Natural killer cell (primary cell): ENCODE measurements at regions not wholly inside any gene's neighbourhood (a gene's known extent, or its start where the extent isn't known, plus 50 kb on each side); places are given as distances from the start of the nearest gene placed in this dataset.
"Not testable (repeated sequence)": the region's sequence is repeated elsewhere in the genome, so short reads cannot be mapped to it uniquely, and the experiment has no call there.

Source experiments
- ATAC-seq, 3 donors: fragments of 150-1000 bp in 2 of 3; fragments of 200-7000 bp in 1 of 3; cut with Tn5 transposase; 1 replicate in 1 of 3; 2 replicates in 2 of 3; pipeline ENCODE4 v1.10.0; 2021; ENCODE audit warnings: mild to moderate bottlenecking in 2 of 3, moderate library complexity in 2 of 3
- DNase-seq, 2 donors: peaks; one replicate each; pipeline versions ENCODE4 v3.0.0 to v3.0.0-alpha.2; 2013 to 2021; ENCODE audit warnings: mixed read lengths in 1 of 2
- H3K27ac ChIP-seq: one replicate; pipeline ENCODE4 v1.5.1; 2013; ENCODE audit warnings: mild to moderate bottlenecking, low read length
- H3K27me3 ChIP-seq: one replicate; pipeline ENCODE4 v1.6.1; 2013; ENCODE audit warnings: low read length; ENCODE audit not compliant: control insufficient read depth, insufficient read depth
- H3K36me3 ChIP-seq: one replicate; pipeline ENCODE4 v1.6.1; 2013; ENCODE audit warnings: low read length; ENCODE audit not compliant: control insufficient read depth, insufficient read depth
- H3K4me1 ChIP-seq: one replicate; pipeline ENCODE4 v1.6.1; 2013; ENCODE audit warnings: low read length; ENCODE audit not compliant: control insufficient read depth, insufficient read depth
- H3K4me3 ChIP-seq: one replicate; pipeline ENCODE4 v1.5.1; 2013; ENCODE audit warnings: low read length
- H3K9me3 ChIP-seq: one replicate; pipeline ENCODE4 v1.6.1; 2013; ENCODE audit warnings: low read length; ENCODE audit not compliant: control insufficient read depth, insufficient read depth
- H3K27ac Mint-ChIP-seq, 2 donors: one replicate each; pipeline ENCODE4 v1.8.0; 2022; ENCODE audit warnings: mild to moderate bottlenecking in 2 of 2, mixed read lengths in 2 of 2, moderate library complexity in 1 of 2
- H3K27me3 Mint-ChIP-seq, 2 donors: one replicate each; pipeline ENCODE4 v1.8.0; 2022; ENCODE audit warnings: low read depth in 2 of 2, mixed read lengths in 2 of 2
- H3K36me3 Mint-ChIP-seq: one replicate; pipeline ENCODE4 v1.8.0; 2022; ENCODE audit warnings: mixed read lengths
- H3K4me1 Mint-ChIP-seq, 2 donors: one replicate each; pipeline ENCODE4 v1.8.0; 2022; ENCODE audit warnings: mixed read lengths in 2 of 2
- H3K4me3 Mint-ChIP-seq: one replicate; pipeline ENCODE4 v1.8.0; 2022; ENCODE audit warnings: mild to moderate bottlenecking, moderate library complexity, mixed read lengths
- H3K9me3 Mint-ChIP-seq, 2 donors: one replicate each; pipeline ENCODE4 v1.8.0; 2022; ENCODE audit warnings: mixed read lengths in 2 of 2
- WGBS: methylation state at CpG from one replicate; pipeline ENCODE4 v1.1.7; 2013; ENCODE audit warnings: missing lambda C conversion rate; ENCODE audit not compliant: insufficient coverage; 5-methylcytosine and 5-hydroxymethylcytosine counted together
- intact Hi-C: fragments of 100-400 bp; cut with micrococcal nuclease; formaldehyde crosslinking; loops from one replicate; pipeline ENCODE4 v1.14.2; 2022
- TF ChIP-seq, protein P1 (sequence below): fragments of 200-600 bp; IDR thresholded peaks from one replicate; pipeline ENCODE4 v1.8.0; 2022; ENCODE audit warnings: antibody characterized with exemption

DNA sequence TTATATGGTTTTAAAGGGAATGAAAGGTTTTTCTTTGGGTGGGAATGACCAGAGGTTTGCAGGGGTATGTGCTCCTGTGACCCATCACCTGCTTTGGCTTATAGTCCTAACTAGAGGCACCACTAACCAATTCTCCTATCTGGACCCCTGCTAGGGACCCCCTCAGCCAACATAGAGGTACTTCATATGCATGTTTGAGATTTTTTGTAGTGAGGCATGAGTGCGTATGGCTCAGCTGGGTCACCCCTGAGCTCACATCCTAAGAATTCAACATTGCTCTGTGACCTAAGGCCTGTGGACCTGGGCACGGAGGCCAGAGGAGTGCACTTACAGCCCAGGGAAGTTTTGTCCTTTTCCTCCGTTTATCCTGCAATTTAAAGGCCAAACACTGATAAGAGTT lies 68.4 kb upstream of the EEF1E1 start:
- H3K4me3 Mint-ChIP-seq, result no peak overlapping the region
- H3K36me3 Mint-ChIP-seq, result no peaks in the 10 kb centered on the region
- H3K4me3 ChIP-seq, result no peak overlapping the region
- no peaks in the 10 kb centered on the region for H3K4me1 Mint-ChIP-seq
- no peaks in the 10 kb centered on the region for H3K27me3 ChIP-seq
- H3K27ac Mint-ChIP-seq, result no peak overlapping the region
- TF ChIP-seq, protein P1, sequence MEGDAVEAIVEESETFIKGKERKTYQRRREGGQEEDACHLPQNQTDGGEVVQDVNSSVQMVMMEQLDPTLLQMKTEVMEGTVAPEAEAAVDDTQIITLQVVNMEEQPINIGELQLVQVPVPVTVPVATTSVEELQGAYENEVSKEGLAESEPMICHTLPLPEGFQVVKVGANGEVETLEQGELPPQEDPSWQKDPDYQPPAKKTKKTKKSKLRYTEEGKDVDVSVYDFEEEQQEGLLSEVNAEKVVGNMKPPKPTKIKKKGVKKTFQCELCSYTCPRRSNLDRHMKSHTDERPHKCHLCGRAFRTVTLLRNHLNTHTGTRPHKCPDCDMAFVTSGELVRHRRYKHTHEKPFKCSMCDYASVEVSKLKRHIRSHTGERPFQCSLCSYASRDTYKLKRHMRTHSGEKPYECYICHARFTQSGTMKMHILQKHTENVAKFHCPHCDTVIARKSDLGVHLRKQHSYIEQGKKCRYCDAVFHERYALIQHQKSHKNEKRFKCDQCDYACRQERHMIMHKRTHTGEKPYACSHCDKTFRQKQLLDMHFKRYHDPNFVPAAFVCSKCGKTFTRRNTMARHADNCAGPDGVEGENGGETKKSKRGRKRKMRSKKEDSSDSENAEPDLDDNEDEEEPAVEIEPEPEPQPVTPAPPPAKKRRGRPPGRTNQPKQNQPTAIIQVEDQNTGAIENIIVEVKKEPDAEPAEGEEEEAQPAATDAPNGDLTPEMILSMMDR, result no peak
- ATAC-seq (no peak), DNase-seq (no peak)
- no peaks in the 10 kb centered on the region for H3K9me3 ChIP-seq
- H3K27ac ChIP-seq, result no peak overlapping the region
- 82% methylated on average over 2 of the region's 3 CpGs for WGBS
- intact Hi-C loops, result no loop called here
- H3K4me1 ChIP-seq, result no peaks in the 10 kb centered on the region
- H3K27me3 Mint-ChIP-seq, result peaks cover 0 to 4% of the 10 kb centered on the region in 2 donors
- H3K9me3 Mint-ChIP-seq, result peaks cover 0 to 2% of the 10 kb centered on the region in 2 donors
- H3K36me3 ChIP-seq, result no peaks in the 10 kb centered on the region

DNA sequence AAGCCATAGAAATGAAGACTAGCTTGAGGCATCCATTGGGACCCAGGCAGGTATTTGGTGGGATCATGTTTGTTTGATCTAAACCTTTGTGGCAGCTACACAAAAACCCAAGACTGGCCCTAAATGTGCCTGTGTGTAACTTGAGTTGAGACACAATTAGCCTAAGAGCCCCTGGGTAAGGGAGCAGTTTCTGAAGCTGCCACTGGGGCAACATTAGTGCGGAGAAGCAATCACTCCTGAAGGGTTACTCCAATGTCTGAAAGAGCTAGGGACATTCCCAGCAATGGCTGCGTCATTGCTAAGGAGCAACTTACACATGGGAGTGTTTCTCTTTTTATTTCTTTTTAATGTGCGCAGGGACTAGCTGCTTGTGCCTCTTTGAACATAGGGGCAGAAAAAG lies 67.9 kb upstream of the EEF1E1 start:
- Histone ChIP-seq H3K4me1 (no peaks in the 10 kb centered on the region), H3K27ac (no peak overlapping the region), H3K4me3 (no peak overlapping the region), H3K36me3 (no peaks in the 10 kb centered on the region), H3K9me3 (no peaks in the 10 kb centered on the region), H3K27me3 (no peaks in the 10 kb centered on the region)
- intact Hi-C loops, result no loop called here
- Mint-ChIP-seq H3K4me1 (no peaks in the 10 kb centered on the region), H3K36me3 (no peaks in the 10 kb centered on the region), H3K4me3 (no peak overlapping the region), H3K27me3 (peaks cover 0 to 4% of the 10 kb centered on the region in 2 donors), H3K9me3 (peaks cover 0 to 2% of the 10 kb centered on the region in 2 donors), H3K27ac (no peak overlapping the region)
- WGBS, result 92% methylated on average over 3 of the region's 3 CpGs
- TF ChIP-seq, protein P1, result no peak
- ATAC-seq (no peak), DNase-seq (no peak)

DNA sequence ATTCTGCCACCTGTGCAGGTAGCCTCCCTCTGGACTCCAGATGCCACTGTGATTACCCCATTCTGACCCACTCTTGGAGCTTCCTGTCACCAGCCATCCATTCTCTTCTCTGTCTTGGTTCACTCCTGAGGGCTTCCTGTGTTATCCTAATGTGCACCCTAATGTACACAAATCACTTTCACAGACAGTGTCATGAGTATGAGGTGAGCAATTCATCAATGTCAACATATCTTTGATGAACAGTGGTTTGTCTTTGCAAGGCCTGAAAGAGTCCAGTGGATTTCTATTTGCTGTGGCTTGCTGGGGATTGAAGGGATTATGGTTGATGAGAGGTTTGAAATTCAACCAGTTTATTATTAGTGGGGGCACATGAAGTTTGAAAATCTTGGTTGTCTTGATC lies 63.8 kb upstream of the EEF1E1 start:
- no peaks in the 10 kb centered on the region for H3K9me3 Mint-ChIP-seq
- H3K27ac Mint-ChIP-seq, result no peak overlapping the region
- H3K4me3 ChIP-seq, result no peak overlapping the region
- H3K36me3 Mint-ChIP-seq, result no peaks in the 10 kb centered on the region
- DNase-seq (no peak), ATAC-seq (no peak)
- intact Hi-C loops, result no loop called here
- H3K27me3 ChIP-seq, result no peaks in the 10 kb centered on the region
- no peaks in the 10 kb centered on the region for H3K4me1 ChIP-seq
- H3K4me1 Mint-ChIP-seq, result no peaks in the 10 kb centered on the region
- H3K36me3 ChIP-seq, result no peaks in the 10 kb centered on the region
- H3K9me3 ChIP-seq, result no peaks in the 10 kb centered on the region
- TF ChIP-seq, protein P1, result no peak
- no peak overlapping the region for H3K4me3 Mint-ChIP-seq
- H3K27ac ChIP-seq, result no peak overlapping the region
- H3K27me3 Mint-ChIP-seq, result peaks cover 0 to 4% of the 10 kb centered on the region in 2 donors

DNA sequence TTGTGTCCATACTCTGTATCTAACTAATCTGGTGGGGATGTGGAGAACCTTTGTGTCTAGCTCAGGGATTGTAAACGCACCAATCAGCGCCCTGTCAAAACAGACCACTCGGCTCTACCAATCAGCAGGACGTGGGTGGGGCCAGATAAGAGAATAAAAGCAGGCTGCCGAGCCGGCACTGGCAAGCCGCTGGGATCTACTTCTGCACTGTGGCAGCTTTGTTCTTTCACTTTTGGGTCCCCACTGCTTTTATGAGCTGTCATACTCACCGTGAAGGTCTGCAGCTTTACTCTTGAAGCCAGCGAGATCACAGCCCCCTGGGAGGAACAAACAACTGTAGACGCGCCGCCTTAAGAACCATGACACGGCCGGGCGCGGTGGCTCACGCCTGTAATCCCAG lies 62.7 kb upstream of the EEF1E1 start:
- H3K9me3 Mint-ChIP-seq, DNase-seq, H3K4me1 Mint-ChIP-seq, ATAC-seq, H3K36me3 Mint-ChIP-seq, H3K4me3 Mint-ChIP-seq, H3K9me3 ChIP-seq, H3K4me3 ChIP-seq, H3K27ac Mint-ChIP-seq, H3K27ac ChIP-seq, H3K36me3 ChIP-seq, intact Hi-C loops, H3K27me3 Mint-ChIP-seq, H3K27me3 ChIP-seq, H3K4me1 ChIP-seq: not testable (repeated sequence)
- 94% methylated on average over 13 of the region's 17 CpGs for WGBS

DNA sequence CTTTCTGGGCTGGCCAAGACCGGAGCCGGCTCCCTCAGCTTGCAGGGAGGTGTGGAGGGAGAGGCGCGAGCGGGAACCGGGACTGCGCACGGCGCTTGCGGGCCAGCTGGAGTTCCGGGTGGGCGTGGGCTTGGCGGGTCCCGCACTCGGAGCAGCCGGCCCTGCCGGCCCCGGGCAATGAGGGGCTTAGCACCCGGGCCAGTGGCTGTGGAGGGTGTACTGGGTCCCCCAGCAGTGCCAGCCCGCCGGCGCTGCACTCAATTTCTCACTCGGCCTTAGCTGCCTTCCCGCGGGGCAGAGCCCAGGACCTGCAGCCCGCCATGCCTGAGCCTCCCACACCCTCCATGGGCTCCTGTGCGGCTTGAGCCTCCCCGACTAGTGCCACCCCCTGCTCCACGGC lies 61.9 kb upstream of the EEF1E1 start:
- H3K27ac ChIP-seq, H3K4me1 ChIP-seq, H3K9me3 Mint-ChIP-seq, H3K27me3 Mint-ChIP-seq, H3K4me3 Mint-ChIP-seq, H3K36me3 Mint-ChIP-seq, H3K27me3 ChIP-seq, H3K36me3 ChIP-seq, H3K9me3 ChIP-seq, ATAC-seq, DNase-seq, H3K4me3 ChIP-seq, H3K27ac Mint-ChIP-seq, intact Hi-C loops, H3K4me1 Mint-ChIP-seq: not testable (repeated sequence)
- WGBS, result 97% methylated on average over 29 of the region's 29 CpGs
